HCEC 1CT (cell line): ENCODE measurements at regions not wholly inside any gene's neighbourhood (a gene's known extent, or its start where the extent isn't known, plus 50 kb on each side); places are given as distances from the start of the nearest gene placed in this dataset.
A peak's percentile ranks its signal among the peaks of the same experiment; 100 is the strongest.

ENCODE experiments used
- DNase-seq: peaks from one replicate; pipeline ENCODE4 v3.0.0-alpha.2; 2017

DNA sequence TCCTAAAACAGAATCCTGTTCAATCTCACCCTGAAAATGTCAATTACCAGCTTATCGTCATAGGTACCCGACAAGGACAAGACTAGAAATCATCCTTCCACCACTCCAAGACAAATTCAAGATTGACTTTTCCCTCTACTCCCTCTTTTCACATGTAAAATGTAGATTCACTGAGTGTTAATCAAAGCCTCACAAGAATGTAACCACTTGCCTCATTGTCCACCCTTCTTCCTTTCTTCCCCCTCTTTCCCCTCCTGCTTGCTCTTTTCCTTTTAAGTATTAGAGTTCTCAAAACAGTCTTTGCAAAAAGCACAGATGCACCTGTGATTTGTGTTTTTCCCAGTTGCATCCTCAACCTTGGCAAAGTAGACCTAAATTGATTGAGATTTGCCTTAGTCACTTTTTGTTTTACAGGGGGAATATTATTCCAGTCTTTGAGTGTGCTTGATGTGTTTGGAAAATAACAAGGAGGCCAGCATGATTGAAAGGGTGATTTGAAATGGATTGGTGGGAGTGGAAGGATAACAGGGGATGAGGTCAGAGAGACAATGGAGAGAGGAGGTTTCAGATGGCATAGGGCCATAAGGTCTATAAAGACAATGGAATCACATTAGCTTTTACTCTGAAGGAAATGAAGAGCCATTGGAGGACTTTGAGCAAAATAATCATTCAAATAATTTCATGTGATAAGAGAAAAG lies 231.3 kb upstream of the TYRP1 start:
- no peak for DNase-seq

DNA sequence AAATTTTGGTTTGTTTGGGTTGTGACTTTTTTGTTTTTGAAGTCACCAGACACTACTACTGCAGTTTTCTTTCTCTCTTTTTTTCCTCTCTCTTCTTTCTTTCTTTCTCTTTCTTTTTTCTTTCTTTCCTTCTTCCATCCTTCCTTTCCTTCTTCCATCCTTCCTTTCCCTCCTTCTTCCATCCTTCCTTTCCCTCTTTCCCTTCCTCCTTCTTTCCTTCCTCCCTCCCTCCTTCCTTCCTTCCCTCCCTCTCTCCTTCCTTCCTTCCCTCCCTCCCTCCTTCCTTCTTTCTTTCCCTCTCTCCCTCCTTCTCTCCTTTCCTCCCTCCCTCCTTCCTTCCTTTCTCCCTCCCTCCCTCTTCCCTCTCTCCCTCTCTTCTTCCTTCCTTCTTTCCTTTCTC lies 230.3 kb upstream of the TYRP1 start:
- no peak for DNase-seq

DNA sequence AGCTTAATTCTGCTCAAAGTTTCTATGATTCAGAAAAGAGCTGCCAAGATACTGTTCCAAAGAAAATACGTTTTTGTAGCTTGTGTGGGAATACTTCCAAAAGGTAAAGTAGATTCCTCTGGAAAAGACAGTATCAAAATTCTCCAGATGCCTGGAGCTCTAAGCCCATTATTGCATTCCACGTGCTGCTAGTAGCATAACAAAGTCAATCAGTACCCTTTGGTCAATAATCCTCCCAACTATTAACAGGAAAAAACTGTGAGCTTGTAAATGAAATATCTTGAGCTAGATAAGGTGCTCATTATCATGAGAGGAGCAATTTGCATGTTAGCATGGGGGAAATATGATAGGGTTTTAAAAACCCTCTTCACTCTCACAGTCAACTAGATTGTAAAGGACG lies 229.5 kb upstream of the TYRP1 start:
- no peak for DNase-seq

DNA sequence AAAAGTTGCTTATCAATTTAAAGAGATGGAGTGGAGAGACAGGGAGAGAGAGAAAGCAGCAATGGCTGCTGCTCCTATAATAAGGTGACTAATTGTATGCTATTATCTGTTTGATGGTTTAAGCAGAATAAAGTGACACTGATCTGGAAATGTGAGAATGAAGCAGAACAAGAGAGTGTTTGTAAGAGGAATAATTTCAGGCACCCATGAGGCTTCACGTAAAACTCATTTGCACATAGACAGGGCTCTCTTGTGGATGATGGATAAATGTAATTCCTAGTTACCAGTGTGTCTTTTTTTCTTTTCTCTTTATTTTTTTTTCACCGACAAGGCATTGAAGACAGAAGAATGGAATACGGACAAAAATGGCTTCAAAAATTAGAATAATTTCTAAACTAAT lies 228.8 kb upstream of the TYRP1 start:
- no peak for DNase-seq

DNA sequence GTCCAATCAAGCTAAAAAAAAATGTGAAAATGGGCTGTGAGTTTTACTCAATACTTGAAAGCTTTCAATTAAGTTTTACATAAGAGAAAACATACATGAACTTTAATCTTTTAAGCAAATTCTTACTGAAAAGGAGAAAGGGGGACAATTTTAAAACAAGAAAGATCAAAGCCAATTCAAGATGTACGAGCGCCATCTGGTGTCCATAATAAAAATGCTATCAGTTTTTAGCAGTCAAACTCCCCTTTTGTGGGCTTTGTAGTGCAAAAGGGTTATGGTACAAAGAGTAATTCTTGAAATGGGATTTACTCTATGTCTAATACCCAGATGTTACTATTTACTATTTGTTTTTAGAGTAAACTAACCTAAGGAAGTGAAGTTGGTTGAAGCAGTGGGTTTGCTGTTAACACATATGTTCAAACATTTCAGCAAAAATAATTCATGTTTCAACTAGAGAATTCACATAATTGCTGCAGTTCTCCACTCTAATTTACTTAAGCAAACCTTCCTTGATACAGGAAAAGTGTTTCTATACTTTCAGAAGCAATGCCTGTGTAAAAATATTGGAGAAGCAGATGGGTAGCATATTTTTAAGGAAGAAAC lies 228.2 kb upstream of the TYRP1 start:
- peak; percentile 2 for DNase-seq

DNA sequence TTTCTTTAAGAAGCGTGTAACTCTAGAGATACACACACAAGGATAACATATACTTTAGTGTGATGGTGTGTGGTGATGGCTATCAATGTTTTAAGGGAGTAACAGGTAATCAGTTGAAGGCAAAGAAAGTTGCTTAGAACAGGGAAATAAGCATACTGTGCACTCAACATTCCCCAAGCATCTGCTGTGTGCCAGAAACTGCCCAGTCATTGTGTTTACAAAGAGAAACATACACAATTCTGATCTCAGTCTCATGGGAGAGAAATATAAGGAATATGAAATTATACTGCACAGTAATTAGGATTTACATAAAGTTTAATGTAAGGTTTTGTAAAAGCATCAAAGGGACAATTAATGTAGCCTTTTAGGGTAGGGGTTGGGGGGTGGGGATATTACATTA lies 224.1 kb upstream of the TYRP1 start:
- no peak for DNase-seq

DNA sequence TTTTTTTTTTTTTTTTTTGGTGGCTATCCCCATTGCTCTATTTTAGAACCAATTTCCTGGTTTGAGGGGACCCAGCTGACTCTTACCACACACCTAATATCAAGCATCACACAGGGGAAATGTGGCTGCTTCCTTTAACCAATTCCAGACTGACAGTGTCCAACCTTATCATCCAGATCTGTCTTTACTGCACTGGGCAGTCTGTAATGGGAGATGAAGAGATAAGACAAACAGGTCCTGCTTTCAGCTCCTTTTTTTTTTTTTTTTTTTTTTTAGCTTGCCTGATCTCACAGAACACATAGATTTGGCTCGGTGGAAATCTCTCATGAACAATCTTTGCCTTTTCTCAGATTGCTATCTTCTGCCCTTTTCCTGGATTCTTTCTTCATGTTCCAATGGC lies 198.8 kb upstream of the TYRP1 start:
- DNase-seq, result no peak

DNA sequence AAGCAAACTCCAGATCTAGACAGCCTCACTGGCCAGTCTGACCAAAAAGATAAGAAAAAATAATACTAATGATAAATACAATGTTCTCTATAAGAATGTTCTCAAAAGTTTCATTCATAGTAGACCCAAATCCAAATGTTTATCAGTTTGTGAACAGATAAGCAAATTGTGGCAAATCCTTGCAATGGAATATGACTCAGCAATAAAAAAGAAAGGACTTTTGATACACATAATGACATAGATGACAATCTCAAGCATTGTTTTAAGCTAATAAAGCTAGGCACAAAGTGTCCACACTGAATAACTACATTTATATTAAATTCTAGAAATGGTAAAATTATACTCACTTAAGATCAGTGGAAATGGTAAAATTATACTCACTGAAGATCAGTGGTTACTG lies 195.4 kb upstream of the TYRP1 start:
- no peak for DNase-seq

DNA sequence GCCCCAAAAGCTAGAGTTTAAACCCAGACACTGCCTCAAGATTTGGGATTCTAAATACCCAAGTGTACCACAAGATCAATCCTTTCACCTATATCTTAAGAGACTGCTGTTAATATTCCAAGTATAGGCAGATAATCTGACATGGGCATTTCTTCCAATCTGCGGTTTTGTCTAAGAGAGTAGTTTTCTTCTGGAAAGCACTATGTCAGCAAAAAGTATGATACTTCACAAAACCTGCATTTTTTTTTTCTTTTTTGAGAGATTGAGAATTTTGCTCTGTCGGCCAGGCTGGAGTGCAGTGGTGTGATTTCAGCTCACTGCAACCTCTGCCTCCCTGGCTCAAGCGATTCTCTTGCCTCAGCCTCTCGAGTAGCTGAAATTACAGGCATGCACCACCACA lies 190.7 kb upstream of the TYRP1 start:
- DNase-seq, result no peak

DNA sequence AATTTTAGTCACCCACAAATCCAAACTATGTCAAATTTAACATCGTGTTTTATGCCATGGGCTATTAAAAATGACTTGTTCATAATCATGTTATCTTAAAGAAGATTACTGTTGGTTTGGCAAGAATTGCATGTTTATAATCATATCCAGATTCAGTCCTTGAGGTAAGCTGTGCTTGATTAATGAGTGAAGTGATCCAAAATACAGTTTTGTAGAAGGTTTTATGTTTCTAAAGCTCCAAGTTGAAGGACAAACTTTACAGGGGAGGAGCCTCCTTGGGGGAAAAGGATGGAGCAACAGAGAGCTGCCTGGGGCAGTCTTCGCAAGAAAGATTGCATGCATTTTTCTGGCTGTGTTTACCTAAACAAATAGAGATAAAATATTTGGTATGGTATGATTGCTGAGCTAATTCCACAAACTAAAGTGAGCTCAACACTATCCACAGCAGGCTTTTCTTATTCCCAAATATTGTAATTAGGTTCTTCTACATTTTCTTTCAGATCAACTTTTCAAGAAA lies 189.5 kb upstream of the TYRP1 start:
- DNase-seq, result no peak

DNA sequence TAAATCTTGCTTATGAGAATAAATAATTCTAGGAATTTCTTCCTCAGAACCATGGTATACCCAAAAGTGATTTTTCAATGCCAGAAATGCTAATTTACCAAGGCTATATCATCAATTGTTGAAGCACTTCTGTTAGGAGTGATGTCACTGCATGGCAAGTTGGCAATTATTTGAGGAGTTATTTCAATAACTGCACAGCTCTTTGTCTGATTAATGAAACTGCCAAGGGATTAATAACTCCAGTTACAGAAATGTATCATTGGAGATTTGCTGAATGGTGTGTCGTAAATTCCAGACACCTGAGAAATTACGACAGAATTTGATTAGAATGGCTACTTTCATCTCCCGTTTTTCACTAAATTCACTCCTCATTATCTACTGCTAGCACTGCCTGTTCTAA lies 182.6 kb upstream of the TYRP1 start:
- no peak for DNase-seq

DNA sequence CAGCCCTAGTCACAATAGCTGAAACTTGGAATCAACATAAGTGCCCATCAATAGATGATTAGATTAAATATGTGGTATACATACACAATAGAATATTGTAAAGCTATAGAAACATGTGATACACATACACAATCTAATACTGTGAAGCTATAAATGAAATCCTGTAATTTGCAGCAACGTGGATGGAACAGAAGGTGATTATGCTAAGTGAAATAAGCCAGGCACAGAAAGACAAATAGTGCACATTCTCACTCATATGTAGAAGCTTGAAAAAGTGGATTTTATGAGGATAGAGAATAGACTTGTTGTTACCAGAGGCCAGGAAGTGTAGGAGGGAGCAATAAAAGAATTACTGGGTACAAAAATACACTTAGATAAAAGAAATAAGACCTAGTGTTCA lies 181.5 kb upstream of the TYRP1 start:
- DNase-seq, result no peak

DNA sequence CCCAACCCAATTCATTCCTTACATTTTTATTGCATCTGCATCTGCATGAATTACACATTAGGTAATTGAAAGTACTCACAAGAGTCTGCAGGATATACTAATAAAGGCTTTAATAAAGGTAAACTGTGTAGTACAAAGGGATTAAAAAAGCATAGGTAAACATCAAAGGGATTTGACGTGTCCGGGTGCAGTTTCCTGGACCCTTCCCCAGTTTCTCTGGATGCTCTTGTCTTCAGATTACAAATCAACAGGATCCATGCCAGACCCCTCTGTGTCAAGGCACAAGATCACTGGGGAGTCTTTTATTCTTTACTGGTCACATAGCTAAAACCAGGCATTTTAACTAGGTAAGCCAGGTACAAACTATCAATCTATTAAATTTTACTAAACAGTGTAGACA lies 177.2 kb upstream of the TYRP1 start:
- no peak for DNase-seq

DNA sequence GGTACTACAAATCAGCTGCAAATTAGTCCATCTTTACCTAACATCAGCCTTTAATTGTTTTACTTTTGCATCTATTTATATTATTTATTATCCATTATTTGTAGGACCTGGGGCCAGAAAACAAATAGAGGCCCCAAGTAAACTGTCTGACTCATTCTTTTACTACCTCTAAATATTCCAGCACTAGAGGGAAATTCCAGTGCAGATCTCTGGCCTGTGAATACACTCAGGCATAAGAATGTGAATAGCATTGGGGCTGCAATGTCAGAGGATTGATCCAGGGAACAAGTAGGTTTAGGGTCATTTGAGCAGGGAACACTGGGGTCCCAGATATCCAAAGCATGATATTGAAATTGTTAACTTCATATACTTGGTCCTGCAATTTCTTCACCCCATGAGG lies 176.6 kb upstream of the TYRP1 start:
- DNase-seq, result no peak

DNA sequence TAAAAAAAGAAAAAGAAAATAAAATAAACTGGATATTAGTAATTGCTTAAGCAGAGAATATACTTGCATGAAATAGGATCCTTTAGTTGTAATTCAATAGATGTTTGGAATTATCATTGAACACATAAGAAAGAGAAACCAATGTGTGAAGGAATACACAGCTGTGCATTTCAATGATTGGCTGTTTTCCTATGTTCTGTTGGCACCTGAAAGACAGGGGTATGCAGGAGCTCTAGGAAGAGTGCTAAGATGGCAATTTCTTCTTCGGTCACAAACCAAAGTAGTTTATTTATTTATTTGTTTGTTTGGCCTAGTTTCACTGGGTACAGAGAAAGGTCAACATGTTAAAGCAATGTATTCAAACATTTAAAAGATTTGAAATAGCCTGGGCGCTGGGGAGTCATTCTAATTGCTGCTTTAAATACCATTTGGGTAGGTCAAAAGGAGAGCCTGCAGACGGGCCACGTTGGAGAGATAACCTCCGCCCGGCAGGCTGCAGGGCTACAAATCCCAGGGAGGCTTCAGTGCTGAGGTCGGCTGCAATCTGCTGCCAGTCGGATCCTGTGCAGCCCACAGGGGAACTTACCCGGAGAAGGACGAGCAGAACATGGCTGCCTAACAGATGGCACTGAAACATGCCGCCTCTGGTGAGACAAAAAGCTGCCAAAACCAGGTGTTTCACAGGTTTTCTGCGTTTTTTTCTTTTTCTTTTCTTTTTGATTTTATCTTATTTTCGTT lies 154.2 kb upstream of the TYRP1 start:
- no peak for DNase-seq

DNA sequence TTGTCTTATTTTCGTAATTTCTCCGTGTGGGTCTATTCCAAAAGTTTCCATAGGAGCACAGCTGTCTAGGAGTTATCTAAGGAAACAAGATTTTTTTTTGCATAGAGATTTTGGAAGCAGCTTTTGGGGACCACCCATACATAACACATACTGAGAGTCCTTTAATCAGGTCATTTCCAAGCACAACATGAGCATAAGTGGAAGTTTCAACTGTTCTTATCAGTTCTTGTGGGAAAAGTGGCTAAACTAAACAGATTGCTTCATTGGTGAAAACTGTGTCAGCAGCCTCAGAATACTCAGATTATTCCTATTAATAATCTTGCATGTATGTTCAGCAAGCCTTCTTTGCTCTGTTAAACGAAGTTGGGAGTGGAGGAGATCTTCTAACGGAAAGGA lies 153.6 kb upstream of the TYRP1 start:
- DNase-seq, result no peak

DNA sequence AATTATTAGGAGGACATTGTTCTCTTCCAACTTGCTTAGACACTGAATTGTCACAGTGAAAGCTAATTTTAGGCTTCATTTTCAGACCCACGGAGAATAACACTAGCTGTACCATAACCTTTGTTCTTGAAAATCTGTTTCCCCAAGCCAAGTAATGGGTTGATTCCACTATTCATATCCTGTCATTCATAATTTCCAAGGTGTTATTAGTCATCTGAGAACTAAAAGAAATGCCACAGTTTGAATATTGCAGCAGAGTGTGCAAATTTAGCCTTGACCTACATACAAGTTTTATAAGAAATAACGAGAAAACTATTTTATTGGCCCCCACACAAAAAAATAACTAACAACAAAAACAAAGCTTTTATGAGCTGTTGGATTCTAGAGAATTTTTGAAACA lies 148.5 kb upstream of the TYRP1 start:
- DNase-seq, result no peak

DNA sequence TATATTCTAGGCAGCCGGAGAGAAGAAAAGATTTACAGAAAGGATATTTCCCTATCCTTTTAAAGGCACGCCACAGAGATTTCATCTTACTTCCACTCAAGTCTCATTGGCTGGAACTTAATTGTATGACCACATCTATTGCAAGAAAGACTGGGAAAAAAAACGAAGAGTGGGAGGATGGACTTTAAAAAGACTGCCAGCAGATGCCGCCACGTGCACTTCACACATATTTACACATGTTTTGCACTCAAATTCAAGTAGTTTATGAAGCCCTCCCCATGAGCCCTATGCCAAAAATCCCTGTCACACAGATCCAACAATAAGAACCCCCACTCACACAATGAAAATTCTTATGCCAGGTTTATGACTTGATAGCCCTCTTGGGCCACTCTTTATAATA lies 138.5 kb upstream of the TYRP1 start:
- no peak for DNase-seq

DNA sequence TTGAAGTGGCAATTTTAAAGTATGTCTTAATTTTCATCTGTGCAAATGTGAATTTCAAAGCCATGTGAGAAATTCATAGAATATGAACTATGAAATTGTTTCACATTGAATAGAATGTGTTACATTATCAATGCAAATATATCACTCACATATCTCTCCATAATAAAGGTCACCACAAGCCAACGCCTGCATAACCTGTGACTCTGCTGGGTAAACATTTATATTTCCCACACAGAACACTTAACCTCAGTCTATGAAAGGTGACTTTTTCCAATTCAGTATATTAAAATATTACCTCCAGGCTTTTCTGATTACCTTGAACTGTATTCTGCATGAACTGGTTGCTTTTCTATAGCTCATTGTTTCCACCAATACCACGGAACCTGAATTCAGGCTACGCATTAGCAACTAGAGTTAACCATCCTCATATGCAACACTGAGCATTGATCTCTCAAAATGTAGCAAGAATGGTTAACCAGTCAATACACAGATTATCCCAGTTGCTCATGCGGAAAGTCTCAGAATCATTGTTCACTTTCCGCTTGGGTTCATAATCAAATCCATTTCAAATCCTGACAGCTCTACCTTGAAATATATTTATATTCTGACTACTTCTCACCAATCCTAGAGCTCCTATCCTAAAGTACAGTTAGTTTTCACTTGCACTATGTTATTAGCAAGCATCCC lies 126.6 kb upstream of the TYRP1 start:
- DNase-seq, result no peak

DNA sequence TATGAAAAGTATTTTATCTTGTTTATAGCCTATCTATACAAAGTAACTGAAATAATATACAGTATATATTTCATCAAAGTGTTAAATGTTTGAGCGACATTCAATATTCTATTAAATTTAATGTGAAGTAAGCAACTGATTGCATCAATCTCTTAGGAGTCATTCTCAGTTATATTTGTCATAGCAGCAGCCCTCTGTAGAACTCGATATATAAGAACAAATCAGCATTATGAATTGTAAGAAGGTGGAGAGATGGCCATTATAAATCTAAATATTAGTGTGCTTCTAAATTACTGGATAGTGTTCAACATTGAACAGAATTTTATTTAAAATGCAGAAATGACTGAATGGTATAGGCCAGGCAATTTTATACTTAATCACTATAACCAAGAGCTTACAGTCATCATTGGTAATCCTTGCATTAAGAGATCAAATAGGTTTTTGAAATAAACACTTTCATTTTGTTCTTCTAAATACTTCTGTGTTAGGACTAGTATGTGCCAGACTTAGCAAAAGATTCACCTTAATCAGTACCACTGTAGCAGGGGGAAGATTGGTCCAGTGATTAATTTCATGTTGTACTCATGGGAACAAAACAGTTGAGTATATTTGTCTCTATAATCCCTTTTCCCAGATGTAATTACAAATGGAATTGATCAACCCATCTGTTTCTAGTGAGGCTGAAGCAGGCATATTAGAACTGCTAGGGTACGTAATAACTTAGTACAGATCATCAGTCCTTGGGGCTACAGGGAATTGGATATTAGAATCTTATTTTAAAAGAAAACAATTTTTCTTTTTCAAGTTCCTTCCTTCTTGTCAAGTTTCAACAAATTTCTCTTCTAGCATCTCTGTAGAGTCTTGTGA lies 108.3 kb upstream of the TYRP1 start:
- DNase-seq, result no peak

DNA sequence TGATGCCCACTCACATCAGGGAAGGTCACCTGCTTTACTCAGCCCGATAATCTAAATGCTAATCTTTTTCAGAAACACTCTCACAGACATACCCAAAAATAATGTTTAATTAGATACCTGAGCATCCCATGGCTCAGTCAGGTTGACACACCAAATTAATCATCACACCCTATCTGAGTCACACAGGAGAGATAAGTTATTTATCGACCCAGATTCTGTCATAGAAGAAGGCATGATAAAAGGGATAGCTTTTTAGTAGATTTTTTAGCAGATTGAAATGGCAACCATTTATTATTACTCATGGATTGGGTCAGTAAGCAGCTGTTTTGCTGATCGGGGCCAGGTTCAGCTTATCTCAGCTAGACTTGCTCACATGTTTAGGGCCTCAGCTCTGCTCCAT lies 97.8 kb upstream of the TYRP1 start:
- no peak for DNase-seq

DNA sequence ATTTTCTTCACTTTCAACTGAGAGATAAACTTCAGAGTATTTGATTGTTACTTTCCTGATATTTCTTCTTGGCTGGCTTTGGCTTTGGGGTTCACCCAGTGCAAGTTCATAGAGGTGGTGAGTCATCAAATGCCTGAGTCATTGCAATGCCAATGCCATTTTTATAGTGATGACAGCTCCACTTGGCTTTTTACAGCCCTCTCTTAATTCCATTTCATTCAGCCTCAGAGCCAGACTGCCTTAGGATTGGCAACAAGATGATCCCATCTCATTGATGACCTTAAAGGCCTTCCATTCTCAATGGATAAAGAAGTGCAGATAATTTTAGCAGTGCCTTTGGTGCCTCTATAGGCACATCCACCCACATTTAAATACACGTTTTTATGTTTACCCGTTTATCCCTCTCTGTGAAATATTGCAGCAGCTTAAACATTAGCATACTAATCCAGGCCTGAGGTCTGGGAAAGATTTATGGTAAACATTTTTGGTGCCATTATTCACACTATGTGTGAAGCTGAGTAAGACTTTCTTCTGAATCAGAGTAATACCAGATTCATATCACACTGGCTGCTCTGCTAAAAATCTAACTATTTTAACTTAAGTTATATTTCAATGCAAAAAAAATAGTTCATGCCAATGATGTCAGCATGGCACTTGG lies 88.9 kb upstream of the TYRP1 start:
- peak; percentile 1 for DNase-seq
